Muscle of leg (tissue), 3 donors: ENCODE measurements at regions not wholly inside any gene's neighbourhood (a gene's known extent, or its start where the extent isn't known, plus 50 kb on each side); places are given as distances from the start of the nearest gene placed in this dataset.
"Not testable (repeated sequence)": the region's sequence is repeated elsewhere in the genome, so short reads cannot be mapped to it uniquely, and the experiment has no call there.

Source experiments
- DNase-seq: peaks from one replicate; pipeline ENCODE4 v3.0.0; 2013
- H3K27ac ChIP-seq: one replicate; pipeline ENCODE4 v1.5.1; 2013; ENCODE audit warnings: mild to moderate bottlenecking, low read length, control low read depth
- H3K27me3 ChIP-seq: one replicate; pipeline ENCODE4 v1.6.1; 2013; ENCODE audit warnings: low read length; ENCODE audit not compliant: control insufficient read depth, insufficient read depth
- H3K36me3 ChIP-seq: one replicate; pipeline ENCODE4 v1.6.1; 2013; ENCODE audit warnings: low read length; ENCODE audit not compliant: control insufficient read depth, insufficient read depth
- H3K4me1 ChIP-seq: one replicate; pipeline ENCODE4 v1.6.1; 2013; ENCODE audit warnings: low read length; ENCODE audit not compliant: control insufficient read depth, insufficient read depth
- H3K4me3 ChIP-seq: one replicate; pipeline ENCODE4 v1.5.1; 2013; ENCODE audit warnings: low read length, control low read depth
- H3K9me3 ChIP-seq: replicated peaks from 2 replicates; pipeline ENCODE4 v1.6.1; 2013; ENCODE audit warnings: low read depth, low read length; ENCODE audit not compliant: control insufficient read depth
- WGBS: methylation state at CpG from one replicate; pipeline ENCODE4 v1.1.5; 2013; ENCODE audit warnings: missing lambda C conversion rate; ENCODE audit not compliant: insufficient coverage; 5-methylcytosine and 5-hydroxymethylcytosine counted together

DNA sequence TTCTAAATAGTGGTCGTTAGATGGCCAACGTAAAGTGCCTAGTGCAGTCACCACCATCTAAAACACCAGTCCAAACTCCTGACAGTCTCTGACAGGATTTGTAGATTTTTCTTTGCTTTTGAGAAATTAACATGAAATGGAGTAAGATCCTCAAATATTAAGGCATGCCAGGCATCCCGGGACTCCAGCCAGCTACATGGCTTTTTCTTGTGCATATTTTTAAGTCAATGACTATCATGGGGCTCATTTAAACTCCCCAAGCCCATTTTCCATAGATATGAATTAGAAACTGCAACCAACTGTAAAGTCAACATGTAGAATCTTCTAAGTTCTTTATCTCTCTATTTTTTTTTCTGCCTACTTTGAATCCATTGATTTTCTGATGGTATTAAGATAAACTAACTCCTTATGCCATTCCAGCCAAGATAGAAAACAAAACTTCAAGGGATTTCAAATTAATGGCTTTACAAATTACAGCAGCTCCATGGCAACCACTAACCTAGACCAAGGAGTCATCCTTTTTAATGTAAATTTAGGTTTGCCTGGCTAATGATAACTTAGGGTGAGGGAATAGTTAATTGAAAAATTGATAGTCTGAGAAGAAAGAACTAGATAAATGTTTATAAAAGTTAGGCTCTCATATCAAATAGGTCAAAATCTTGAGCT, 764.1 kb upstream of the NXPH2 start:
- Histone ChIP-seq H3K27me3 (no peaks in the 10 kb centered on the region), H3K27ac (no peak overlapping the region), H3K4me1 (no peaks in the 10 kb centered on the region), H3K9me3 (no peaks in the 10 kb centered on the region), H3K36me3 (no peaks in the 10 kb centered on the region), H3K4me3 (no peak overlapping the region)
- no peak for DNase-seq
- WGBS = no CpG with 5 or more reads among the region's 3 CpGs

- H3K36me3 ChIP-seq, H3K27ac ChIP-seq, H3K9me3 ChIP-seq, H3K4me3 ChIP-seq, DNase-seq, H3K4me1 ChIP-seq, H3K27me3 ChIP-seq: not testable (repeated sequence)
- WGBS = 89% methylated on average over 14 of the region's 21 CpGs
Measured at GRCh38 chr2:139538332-139539020, 758.3 kb upstream of the NXPH2 start.

GRCh38 chr2:139529080-139529479, 748.9 kb upstream of the NXPH2 start:
- Histone ChIP-seq H3K27me3 (no peaks in the 10 kb centered on the region), H3K9me3 (no peaks in the 10 kb centered on the region), H3K27ac (no peak overlapping the region), H3K4me1 (no peaks in the 10 kb centered on the region), H3K36me3 (no peaks in the 10 kb centered on the region), H3K4me3 (no peak overlapping the region)
- DNase-seq = peak; percentile 35
- 29% methylated on average over 1 of the region's 3 CpGs for WGBS

- no CpG with 5 or more reads among the region's 1 CpG for WGBS
- no peaks in the 10 kb centered on the region for H3K36me3 ChIP-seq
- H3K4me1 ChIP-seq = no peaks in the 10 kb centered on the region
- H3K27ac ChIP-seq = no peak overlapping the region
- H3K27me3 ChIP-seq = no peaks in the 10 kb centered on the region
- H3K4me3 ChIP-seq = no peak overlapping the region
- no peaks in the 10 kb centered on the region for H3K9me3 ChIP-seq
- peak; percentile 4 for DNase-seq
Measured at GRCh38 chr2:139526781-139527180, 746.6 kb upstream of the NXPH2 start.

GRCh38 chr2:139518321-139518720, 738.1 kb upstream of the NXPH2 start:
- WGBS = no CpG with 5 or more reads among the region's 5 CpGs
- H3K4me1 ChIP-seq = no peaks in the 10 kb centered on the region

DNA sequence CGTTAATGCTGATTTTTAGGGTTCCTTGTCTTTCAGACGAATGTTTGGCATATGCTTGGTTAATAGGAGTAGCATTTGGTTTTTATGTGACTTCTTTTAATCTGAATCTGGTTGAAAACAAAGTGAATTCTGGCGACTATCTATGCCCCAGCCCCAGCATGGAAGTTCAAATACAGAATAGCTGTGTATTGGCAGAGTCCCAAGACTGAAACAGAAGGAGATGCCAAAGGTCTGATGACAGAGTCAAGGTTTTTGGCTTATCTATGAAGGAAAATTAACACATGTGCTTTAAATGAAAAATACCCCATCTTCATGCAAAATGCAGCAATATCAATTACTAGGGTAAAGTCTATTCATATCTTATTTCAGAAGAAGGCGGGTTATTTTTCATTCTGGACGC, 734.8 kb upstream of the NXPH2 start:
- no peak overlapping the region for H3K27ac ChIP-seq
- no peaks in the 10 kb centered on the region for H3K27me3 ChIP-seq
- 40% methylated on average over 1 of the region's 5 CpGs for WGBS
- DNase-seq = peak; percentile 7
- no peaks in the 10 kb centered on the region for H3K36me3 ChIP-seq
- no peak overlapping the region for H3K4me3 ChIP-seq
- H3K4me1 ChIP-seq = no peaks in the 10 kb centered on the region
- no peaks in the 10 kb centered on the region for H3K9me3 ChIP-seq

More at GRCh38 chr2:139518321-139518720, 738.1 kb upstream of the NXPH2 start:
- H3K27ac ChIP-seq = no peak overlapping the region
- no peaks in the 10 kb centered on the region for H3K9me3 ChIP-seq
- no peaks in the 10 kb centered on the region for H3K27me3 ChIP-seq
- H3K4me3 ChIP-seq = no peak overlapping the region
- no peak for DNase-seq
- no peaks in the 10 kb centered on the region for H3K36me3 ChIP-seq

DNA sequence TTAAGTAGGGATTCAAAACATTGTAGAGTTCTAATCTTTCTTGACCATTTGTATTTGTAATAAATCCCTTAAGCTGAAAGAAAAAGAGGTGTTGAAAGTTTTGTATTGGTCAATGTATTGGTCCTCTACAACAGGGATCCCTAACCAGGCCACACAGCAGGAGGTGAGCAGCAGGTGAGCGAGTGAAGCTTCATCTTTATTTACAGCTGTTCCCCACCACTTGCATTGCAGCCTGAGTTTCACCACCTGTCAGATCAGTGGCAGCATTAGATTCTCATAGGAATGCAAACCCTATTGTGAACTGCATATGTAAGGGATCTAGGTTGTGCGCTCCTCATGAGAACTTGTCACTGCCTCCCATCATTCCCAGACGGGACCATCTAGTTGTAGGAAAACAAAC, 715.7 kb upstream of the NXPH2 start:
- Histone ChIP-seq H3K27me3 (no peaks in the 10 kb centered on the region), H3K36me3 (no peaks in the 10 kb centered on the region), H3K9me3 (peaks cover 5% of the 10 kb centered on the region), H3K4me1 (no peaks in the 10 kb centered on the region), H3K4me3 (no peak overlapping the region), H3K27ac (no peak overlapping the region)
- WGBS = no CpG with 5 or more reads among the region's 3 CpGs
- no peak for DNase-seq

GRCh38 chr2:139492131-139492680, 712.0 kb upstream of the NXPH2 start:
- no peak overlapping the region for H3K27ac ChIP-seq
- H3K9me3 ChIP-seq = no peaks in the 10 kb centered on the region
- H3K4me3 ChIP-seq = no peak overlapping the region
- DNase-seq = peak; percentile 13
- no peaks in the 10 kb centered on the region for H3K4me1 ChIP-seq
- H3K27me3 ChIP-seq = no peaks in the 10 kb centered on the region
- no CpG with 5 or more reads among the region's 1 CpG for whole genome bisulfite sequencing
- H3K36me3 ChIP-seq = no peaks in the 10 kb centered on the region

- WGBS = 100% methylated on average over 1 of the region's 3 CpGs
- Histone ChIP-seq H3K4me1 (peaks cover 2% of the 10 kb centered on the region), H3K4me3 (no peak overlapping the region), H3K27ac (no peak overlapping the region), H3K9me3 (peaks cover 2% of the 10 kb centered on the region), H3K27me3 (no peaks in the 10 kb centered on the region), H3K36me3 (no peaks in the 10 kb centered on the region)
- no peak for DNase-seq
Measured at GRCh38 chr2:139480161-139480650, 700.0 kb upstream of the NXPH2 start.

- WGBS = no CpG with 5 or more reads among the region's 3 CpGs
- peak overlapping the region; percentile 37 for H3K27ac ChIP-seq
- peaks cover 2% of the 10 kb centered on the region for H3K9me3 ChIP-seq
- peaks cover 2% of the 10 kb centered on the region for H3K4me1 ChIP-seq
- H3K4me3 ChIP-seq = no peak overlapping the region
- no peaks in the 10 kb centered on the region for H3K36me3 ChIP-seq
- peak; percentile 95 for DNase-seq
- H3K27me3 ChIP-seq = no peaks in the 10 kb centered on the region
Measured at GRCh38 chr2:139478165-139478914, 698.1 kb upstream of the NXPH2 start.
